NCI-H2196 (cell line): ENCODE measurements at regions not wholly inside any gene's neighbourhood (a gene's known extent, or its start where the extent isn't known, plus 50 kb on each side); places are given as distances from the start of the nearest gene placed in this dataset.

Source experiments
- DNase-seq: peaks from one replicate; lab custom pipeline; 2025; ENCODE audit not compliant: unreplicated experiment; lab: John Stamatoyannopoulos, UW

- no peak for DNase-seq
Measured at GRCh38 chr6:122098201-122098678, 301.2 kb upstream of the HSF2 start.

- DNase-seq: no peak
Measured at GRCh38 chr6:122102026-122102425, 297.4 kb upstream of the HSF2 start.

- DNase-seq: no peak
Measured at GRCh38 chr6:122107256-122107852, 292.1 kb upstream of the HSF2 start.

- DNase-seq: no peak
Measured at GRCh38 chr6:122109075-122109474, 290.4 kb upstream of the HSF2 start.

GRCh38 chr6:122114717-122115116, 284.7 kb upstream of the HSF2 start:
- no peak for DNase-seq

GRCh38 chr6:122116119-122116834, 283.2 kb upstream of the HSF2 start:
- DNase-seq: no peak

- DNase-seq: no peak
Measured at GRCh38 chr6:122116835-122117627, 282.4 kb upstream of the HSF2 start.

GRCh38 chr6:122118945-122119506, 280.4 kb upstream of the HSF2 start:
- no peak for DNase-seq

- no peak for DNase-seq
Measured at GRCh38 chr6:122122202-122122601, 277.2 kb upstream of the HSF2 start.

- no peak for DNase-seq
Measured at GRCh38 chr6:122122686-122123085, 276.8 kb upstream of the HSF2 start.

GRCh38 chr6:122124908-122125307, 274.5 kb upstream of the HSF2 start:
- DNase-seq: no peak

- no peak for DNase-seq
Measured at GRCh38 chr6:122126894-122127293, 272.6 kb upstream of the HSF2 start.

GRCh38 chr6:122128445-122128844, 271.0 kb upstream of the HSF2 start:
- DNase-seq: no peak

- no peak for DNase-seq
Measured at GRCh38 chr6:122129313-122130025, 270.0 kb upstream of the HSF2 start.

GRCh38 chr6:122130026-122130348, 269.5 kb upstream of the HSF2 start:
- no peak for DNase-seq

GRCh38 chr6:122130518-122130917, 268.9 kb upstream of the HSF2 start:
- no peak for DNase-seq

- no peak for DNase-seq
Measured at GRCh38 chr6:122136386-122136785, 263.1 kb upstream of the HSF2 start.

- DNase-seq: no peak
Measured at GRCh38 chr6:122140031-122140430, 259.4 kb upstream of the HSF2 start.

GRCh38 chr6:122141246-122141645, 258.2 kb upstream of the HSF2 start:
- no peak for DNase-seq

GRCh38 chr6:122143813-122144601, 255.4 kb upstream of the HSF2 start:
- DNase-seq: no peak
